ENCODE measurements at regions not wholly inside any gene's neighbourhood (a gene's known extent, or its start where the extent isn't known, plus 50 kb on each side); places are given as distances from the start of the nearest gene placed in this dataset.
"Not testable (repeated sequence)": the region's sequence is repeated elsewhere in the genome, so short reads cannot be mapped to it uniquely, and the experiment has no call there.

- TF ChIP-seq CTCF (conservative IDR thresholded peaks at IDR 0.05 in 1 of 2, IDR thresholded peaks at IDR 0.05 in 1 of 2; ENCODE audit: low read depth in 1 of 2, low read length in 2 of 2); EZH2 (IDR thresholded peaks at IDR 0.05; ENCODE audit: low read length, missing control alignments): not testable (repeated sequence)
These were observed 126.5 kb downstream of the PCDH18 start for GRCh38 chr4:137405833-137406232.

All from fibroblast of lung (primary cell).